HG02610 (cell line): ENCODE measurements at regions not wholly inside any gene's neighbourhood (a gene's known extent, or its start where the extent isn't known, plus 50 kb on each side); places are given as distances from the start of the nearest gene placed in this dataset.

ENCODE experiments used
- ATAC-seq: cut with Tn5 transposase; IDR thresholded peaks from one replicate; pipeline ENCODE4 v1.9.1; 2021; ENCODE audit warnings: mild to moderate bottlenecking, moderate library complexity; ENCODE audit not compliant: unreplicated experiment

- ATAC-seq = no peak
Observed at GRCh38 chr5:155948576-155948975, 378.4 kb upstream of the SGCD start.

GRCh38 chr5:155952486-155953089 lies 374.4 kb upstream of the SGCD start:
- ATAC-seq = no peak

GRCh38 chr5:155953335-155953734 lies 373.6 kb upstream of the SGCD start:
- ATAC-seq = peak; percentile 66

GRCh38 chr5:155954701-155955445 lies 372.1 kb upstream of the SGCD start:
- no peak for ATAC-seq

GRCh38 chr5:155957884-155958283 lies 369.1 kb upstream of the SGCD start:
- ATAC-seq = no peak

GRCh38 chr5:155959082-155959481 lies 367.9 kb upstream of the SGCD start:
- ATAC-seq = no peak

- no peak for ATAC-seq
Observed at GRCh38 chr5:155960177-155960576, 366.8 kb upstream of the SGCD start.

- no peak for ATAC-seq
Observed at GRCh38 chr5:155969537-155969936, 357.4 kb upstream of the SGCD start.

- ATAC-seq = no peak
Observed at GRCh38 chr5:155974369-155974768, 352.6 kb upstream of the SGCD start.

GRCh38 chr5:155978850-155979249 lies 348.1 kb upstream of the SGCD start:
- no peak for ATAC-seq

GRCh38 chr5:155982354-155982753 lies 344.6 kb upstream of the SGCD start:
- no peak for ATAC-seq

GRCh38 chr5:155983954-155984353 lies 343.0 kb upstream of the SGCD start:
- no peak for ATAC-seq

- ATAC-seq = no peak
Observed at GRCh38 chr5:155987265-155987810, 339.6 kb upstream of the SGCD start.

GRCh38 chr5:155989879-155990278 lies 337.1 kb upstream of the SGCD start:
- no peak for ATAC-seq

- no peak for ATAC-seq
Observed at GRCh38 chr5:155996123-155996522, 330.8 kb upstream of the SGCD start.

- no peak for ATAC-seq
Observed at GRCh38 chr5:155998257-155998656, 328.7 kb upstream of the SGCD start.

GRCh38 chr5:156000115-156000514 lies 326.8 kb upstream of the SGCD start:
- no peak for ATAC-seq

- no peak for ATAC-seq
Observed at GRCh38 chr5:156004754-156005153, 322.2 kb upstream of the SGCD start.

- ATAC-seq = no peak
Observed at GRCh38 chr5:156006026-156006647, 320.8 kb upstream of the SGCD start.

GRCh38 chr5:156008844-156009243 lies 318.1 kb upstream of the SGCD start:
- ATAC-seq = no peak

- no peak for ATAC-seq
Observed at GRCh38 chr5:156009583-156009982, 317.4 kb upstream of the SGCD start.

- no peak for ATAC-seq
Observed at GRCh38 chr5:156015137-156015536, 311.8 kb upstream of the SGCD start.
